H1 (cell line): ENCODE measurements at regions not wholly inside any gene's neighbourhood (a gene's known extent, or its start where the extent isn't known, plus 50 kb on each side); places are given as distances from the start of the nearest gene placed in this dataset.

Experiments
- ASH2L ChIP-seq: fragments of 200-600, 300-600 bp; sonication (generic); IDR thresholded peaks from one replicate; pipeline ENCODE4 v1.7.1; 2017; ENCODE audit warnings: low read length
- JUND ChIP-seq: IDR thresholded peaks from 2 replicates; pipeline ENCODE4 v1.6.1; 2011; ENCODE audit warnings: mild to moderate bottlenecking, improper control_type of control experiment, low read length
- NRF1 ChIP-seq: IDR thresholded peaks from 2 replicates; pipeline ENCODE4 v1.6.1; 2011; ENCODE audit warnings: mild to moderate bottlenecking, low read depth, low read length, improper control_type of control experiment

DNA sequence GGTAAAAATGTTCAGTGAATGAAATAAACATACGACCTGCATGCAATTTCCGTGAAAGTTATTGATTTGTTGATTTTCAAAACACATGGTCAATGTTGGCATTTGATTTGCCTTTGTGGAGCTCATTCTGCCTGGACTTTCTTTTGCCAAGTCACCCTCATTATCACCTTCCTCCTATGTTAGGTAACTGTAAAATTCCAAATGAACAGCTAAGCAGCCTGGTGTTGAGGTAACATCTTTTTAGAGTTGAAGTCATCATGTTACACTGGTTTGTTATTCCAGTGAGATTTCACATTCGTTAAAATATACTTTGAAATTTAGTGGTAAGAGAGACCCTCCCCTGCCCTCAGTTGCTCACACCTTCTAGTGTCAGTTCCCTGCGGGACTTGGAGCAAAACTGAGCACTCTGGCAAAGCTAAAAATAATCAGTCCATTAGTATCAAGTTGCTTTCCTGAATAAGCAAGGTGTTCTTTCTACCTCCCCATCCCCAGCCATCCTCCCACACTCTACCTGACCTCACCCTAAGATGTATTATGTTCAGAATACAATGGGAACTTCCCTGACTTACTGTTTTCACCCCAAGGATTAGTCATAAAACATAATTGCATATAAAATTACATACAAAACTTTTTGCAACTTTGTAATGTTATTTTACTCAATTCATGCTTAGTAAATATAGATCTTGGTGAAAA lies 283.3 kb upstream of the SEMA3A start (continued):
- no peak for TF ChIP-seq JUND
- TF ChIP-seq NRF1, result no peak
- no peak for TF ChIP-seq ASH2L
